ENCODE measurements at regions not wholly inside any gene's neighbourhood (a gene's known extent, or its start where the extent isn't known, plus 50 kb on each side); places are given as distances from the start of the nearest gene placed in this dataset.

DNA sequence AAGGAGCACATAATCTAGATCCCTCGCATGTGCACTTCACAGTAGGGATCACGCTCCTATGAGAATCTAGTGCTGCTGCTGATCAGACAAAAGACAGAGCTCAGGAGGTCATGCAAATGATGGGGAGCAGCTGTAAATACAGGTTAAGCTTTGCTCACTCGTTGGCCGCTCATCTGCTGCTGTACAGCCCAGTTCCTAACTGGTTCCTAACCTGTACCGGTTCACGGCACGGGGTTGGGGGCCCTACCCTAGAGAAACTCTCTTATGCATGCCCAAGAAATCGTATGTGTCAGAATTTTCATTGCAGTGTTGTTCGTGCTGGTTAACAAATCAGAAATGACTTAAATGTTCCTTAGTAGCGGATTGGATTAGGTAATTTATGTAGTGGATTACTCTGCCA lies 116.1 kb downstream of the CDH26 start:
- H3K27ac ChIP-seq (ENCODE audit: low read depth, low read length), result no peak overlapping the region
- DNase-seq, result peak; percentile 12
- WGBS, 2 experiments (ENCODE audit: insufficient coverage in 1 of 2, insufficient read length in 1 of 2), result 89 to 90% methylated on average over 9 to 10 of the region's 10 CpGs
- TF ChIP-seq, protein P1, sequence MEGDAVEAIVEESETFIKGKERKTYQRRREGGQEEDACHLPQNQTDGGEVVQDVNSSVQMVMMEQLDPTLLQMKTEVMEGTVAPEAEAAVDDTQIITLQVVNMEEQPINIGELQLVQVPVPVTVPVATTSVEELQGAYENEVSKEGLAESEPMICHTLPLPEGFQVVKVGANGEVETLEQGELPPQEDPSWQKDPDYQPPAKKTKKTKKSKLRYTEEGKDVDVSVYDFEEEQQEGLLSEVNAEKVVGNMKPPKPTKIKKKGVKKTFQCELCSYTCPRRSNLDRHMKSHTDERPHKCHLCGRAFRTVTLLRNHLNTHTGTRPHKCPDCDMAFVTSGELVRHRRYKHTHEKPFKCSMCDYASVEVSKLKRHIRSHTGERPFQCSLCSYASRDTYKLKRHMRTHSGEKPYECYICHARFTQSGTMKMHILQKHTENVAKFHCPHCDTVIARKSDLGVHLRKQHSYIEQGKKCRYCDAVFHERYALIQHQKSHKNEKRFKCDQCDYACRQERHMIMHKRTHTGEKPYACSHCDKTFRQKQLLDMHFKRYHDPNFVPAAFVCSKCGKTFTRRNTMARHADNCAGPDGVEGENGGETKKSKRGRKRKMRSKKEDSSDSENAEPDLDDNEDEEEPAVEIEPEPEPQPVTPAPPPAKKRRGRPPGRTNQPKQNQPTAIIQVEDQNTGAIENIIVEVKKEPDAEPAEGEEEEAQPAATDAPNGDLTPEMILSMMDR (conservative IDR thresholded peaks at IDR 0.05), result no peak
- no peaks in the 10 kb centered on the region for H3K4me1 ChIP-seq (ENCODE audit: control insufficient read depth, insufficient read depth, low read length)
- Mint-ChIP-seq H3K36me3 (ENCODE audit: low read depth) (no peaks in the 10 kb centered on the region), H3K9me3 (peaks cover 2% of the 10 kb centered on the region), H3K27ac (no peak overlapping the region), H3K4me3 (no peak overlapping the region), H3K4me1 (peaks cover 3% of the 10 kb centered on the region), H3K27me3 (ENCODE audit: insufficient read depth) (peaks cover 3% of the 10 kb centered on the region)
- H3K9ac ChIP-seq (ENCODE audit: extremely low read depth, low read length, poor library complexity, severe bottlenecking), result no peak overlapping the region
- H3K27me3 ChIP-seq (ENCODE audit: control insufficient read depth, insufficient read depth, low read length, poor library complexity, severe bottlenecking), result no peaks in the 10 kb centered on the region
- no peaks in the 10 kb centered on the region for H3K9me3 ChIP-seq (ENCODE audit: control insufficient read depth, low read length)
- no peaks in the 10 kb centered on the region for H3K36me3 ChIP-seq (ENCODE audit: control insufficient read depth, insufficient read depth, low read length)
- no peak overlapping the region for H3K4me3 ChIP-seq (ENCODE audit: low read length)

DNA sequence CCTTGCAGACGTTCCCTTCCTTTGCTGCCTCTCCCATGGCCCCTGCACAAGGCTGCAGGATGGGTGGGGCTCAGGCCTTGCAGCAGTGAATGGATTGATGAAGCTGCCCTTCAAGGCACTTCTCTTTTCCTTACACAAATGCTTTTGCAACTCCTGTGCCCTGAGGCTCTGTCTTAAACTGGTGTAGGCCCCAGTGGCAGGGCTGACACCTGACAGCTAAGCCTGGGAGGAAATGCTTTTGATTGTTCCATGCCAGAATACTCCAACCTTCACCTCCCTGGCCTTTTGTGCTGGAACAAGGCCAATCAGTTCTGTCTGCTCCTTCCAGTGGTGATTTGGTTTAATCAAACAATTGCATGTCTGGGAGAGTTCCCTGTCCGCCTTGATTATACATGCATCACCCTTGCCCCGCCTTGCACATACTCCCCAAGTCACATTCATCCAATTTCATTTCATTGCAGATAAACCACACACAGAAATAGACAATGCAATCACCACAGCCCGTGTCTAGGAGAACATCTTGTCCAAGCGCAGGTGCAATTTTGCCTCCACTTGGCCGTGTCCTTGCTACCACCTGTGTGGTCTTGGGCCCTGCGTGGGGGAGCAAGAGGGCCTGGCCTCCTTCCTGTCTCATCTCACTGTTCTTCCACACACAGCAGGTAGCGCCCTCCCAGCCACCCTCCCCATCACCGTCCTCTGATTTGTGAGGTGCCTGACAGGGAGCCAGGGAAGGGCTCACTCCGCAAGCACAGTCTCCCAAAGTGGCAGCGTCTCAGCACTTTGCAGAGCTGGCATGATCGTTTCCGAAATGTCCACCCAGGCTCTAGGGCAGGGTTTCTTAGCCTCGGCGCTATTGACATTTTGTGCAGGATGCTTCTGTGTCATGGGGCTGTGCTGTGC lies 120.4 kb downstream of the CDH26 start:
- Mint-ChIP-seq H3K4me1 (peaks cover 3% of the 10 kb centered on the region), H3K36me3 (ENCODE audit: low read depth) (no peaks in the 10 kb centered on the region), H3K27me3 (ENCODE audit: insufficient read depth) (peaks cover 6% of the 10 kb centered on the region), H3K27ac (no peak overlapping the region), H3K4me3 (no peak overlapping the region), H3K9me3 (no peaks in the 10 kb centered on the region)
- 92 to 93% methylated on average over 11 to 15 of the region's 15 CpGs for WGBS, 2 experiments (ENCODE audit: insufficient coverage in 1 of 2, insufficient read length in 1 of 2)
- no peak overlapping the region for H3K9ac ChIP-seq (ENCODE audit: extremely low read depth, low read length, poor library complexity, severe bottlenecking)
- H3K36me3 ChIP-seq (ENCODE audit: control insufficient read depth, insufficient read depth, low read length), result no peaks in the 10 kb centered on the region
- no peak overlapping the region for H3K27ac ChIP-seq (ENCODE audit: low read depth, low read length)
- no peaks in the 10 kb centered on the region for H3K4me1 ChIP-seq (ENCODE audit: control insufficient read depth, insufficient read depth, low read length)
- no peak for DNase-seq
- no peak overlapping the region for H3K4me3 ChIP-seq (ENCODE audit: low read length)
- TF ChIP-seq, protein P1 (conservative IDR thresholded peaks at IDR 0.05), result no peak
- H3K27me3 ChIP-seq (ENCODE audit: control insufficient read depth, insufficient read depth, low read length, poor library complexity, severe bottlenecking), result no peaks in the 10 kb centered on the region
- no peaks in the 10 kb centered on the region for H3K9me3 ChIP-seq (ENCODE audit: control insufficient read depth, low read length)

DNA sequence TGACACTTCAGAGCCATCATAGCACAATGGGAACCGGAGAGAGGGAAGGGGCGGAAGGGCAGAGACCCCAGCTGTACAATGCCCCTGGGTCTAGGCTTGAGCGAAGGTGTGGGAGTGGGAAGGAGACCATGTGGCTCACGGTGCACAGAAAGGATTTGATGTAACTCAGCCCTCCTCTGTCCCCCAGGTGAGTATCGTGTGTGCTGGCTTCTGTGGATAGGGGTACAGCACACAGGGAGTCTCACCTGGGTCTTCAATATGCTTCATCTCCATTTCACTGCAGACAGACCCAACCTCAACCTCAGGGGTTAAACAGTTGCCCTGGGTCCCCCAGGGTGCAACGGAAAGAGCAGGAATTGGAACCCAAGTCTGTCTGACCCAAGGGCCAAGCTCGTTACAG lies 122.2 kb downstream of the CDH26 start:
- H3K4me1 Mint-ChIP-seq, result peaks cover 3% of the 10 kb centered on the region
- TF ChIP-seq, protein P1 (conservative IDR thresholded peaks at IDR 0.05), result no peak
- DNase-seq, result no peak
- no peak overlapping the region for H3K4me3 ChIP-seq (ENCODE audit: low read length)
- no peaks in the 10 kb centered on the region for H3K36me3 Mint-ChIP-seq (ENCODE audit: low read depth)
- H3K4me1 ChIP-seq (ENCODE audit: control insufficient read depth, insufficient read depth, low read length), result no peaks in the 10 kb centered on the region
- no peak overlapping the region for H3K4me3 Mint-ChIP-seq
- H3K9me3 ChIP-seq (ENCODE audit: control insufficient read depth, low read length), result no peaks in the 10 kb centered on the region
- H3K27ac Mint-ChIP-seq, result no peak overlapping the region
- no peaks in the 10 kb centered on the region for H3K9me3 Mint-ChIP-seq
- H3K27ac ChIP-seq (ENCODE audit: low read depth, low read length), result no peak overlapping the region
- no peaks in the 10 kb centered on the region for H3K36me3 ChIP-seq (ENCODE audit: control insufficient read depth, insufficient read depth, low read length)
- H3K27me3 Mint-ChIP-seq (ENCODE audit: insufficient read depth), result peaks cover 10% of the 10 kb centered on the region
- 70 to 78% methylated on average over 4 to 7 of the region's 7 CpGs for WGBS, 2 experiments (ENCODE audit: insufficient coverage in 1 of 2, insufficient read length in 1 of 2)
- H3K27me3 ChIP-seq (ENCODE audit: control insufficient read depth, insufficient read depth, low read length, poor library complexity, severe bottlenecking), result no peaks in the 10 kb centered on the region
- no peak overlapping the region for H3K9ac ChIP-seq (ENCODE audit: extremely low read depth, low read length, poor library complexity, severe bottlenecking)

Measured in endodermal cell (in vitro differentiated cells).